ENCODE measurements at regions not wholly inside any gene's neighbourhood (a gene's known extent, or its start where the extent isn't known, plus 50 kb on each side); places are given as distances from the start of the nearest gene placed in this dataset.

- no peak overlapping the region for H3K4me3 Mint-ChIP-seq
- no peaks in the 10 kb centered on the region for H3K9me3 ChIP-seq (ENCODE audit: control insufficient read depth, insufficient read depth, low read length)
- no peaks in the 10 kb centered on the region for H3K9me3 Mint-ChIP-seq
- H3K4me3 ChIP-seq (ENCODE audit: low read length) = no peak overlapping the region
- TF ChIP-seq CTCF (IDR thresholded peaks at IDR 0.05) = no peak
- 88% methylated on average over 7 of the region's 7 CpGs for WGBS (ENCODE audit: insufficient coverage)
- ATAC-seq (no peak), DNase-seq (no peak)
- intact Hi-C loops (cut with micrococcal nuclease) = no loop called here
- H3K4me1 ChIP-seq (ENCODE audit: control insufficient read depth, insufficient read depth, low read length) = no peaks in the 10 kb centered on the region
- H3K27me3 ChIP-seq (ENCODE audit: control insufficient read depth, insufficient read depth, low read length) = no peaks in the 10 kb centered on the region
- no peak overlapping the region for H3K27ac ChIP-seq (ENCODE audit: low read length)
- no peaks in the 10 kb centered on the region for H3K36me3 ChIP-seq (ENCODE audit: control insufficient read depth, insufficient read depth, low read length)
- H3K27ac Mint-ChIP-seq = no peak overlapping the region
- H3K27me3 Mint-ChIP-seq (ENCODE audit: low read depth in 2 of 2) = peaks cover 8 to 23% of the 10 kb centered on the region in 2 donors
- H3K36me3 Mint-ChIP-seq = no peaks in the 10 kb centered on the region
- H3K4me1 Mint-ChIP-seq = no peaks in the 10 kb centered on the region
These were observed 130.4 kb upstream of the ECI2 start for GRCh38 chr6:4265740-4266139.

- Histone ChIP-seq H3K27ac (ENCODE audit: low read length) (no peak overlapping the region), H3K4me1 (ENCODE audit: control insufficient read depth, insufficient read depth, low read length) (no peaks in the 10 kb centered on the region), H3K27me3 (ENCODE audit: control insufficient read depth, insufficient read depth, low read length) (no peaks in the 10 kb centered on the region), H3K36me3 (ENCODE audit: control insufficient read depth, insufficient read depth, low read length) (no peaks in the 10 kb centered on the region), H3K9me3 (ENCODE audit: control insufficient read depth, insufficient read depth, low read length) (no peaks in the 10 kb centered on the region), H3K4me3 (ENCODE audit: low read length) (no peak overlapping the region)
- no peak overlapping the region for H3K4me3 Mint-ChIP-seq
- H3K36me3 Mint-ChIP-seq = no peaks in the 10 kb centered on the region
- H3K27ac Mint-ChIP-seq = no peak overlapping the region
- 92% methylated on average over 1 of the region's 1 CpG for WGBS (ENCODE audit: insufficient coverage)
- H3K9me3 Mint-ChIP-seq = no peaks in the 10 kb centered on the region
- TF ChIP-seq CTCF (IDR thresholded peaks at IDR 0.05) = no peak
- no peak for DNase-seq
- no peak for ATAC-seq
- H3K27me3 Mint-ChIP-seq (ENCODE audit: low read depth in 2 of 2) = peaks cover 10 to 23% of the 10 kb centered on the region in 2 donors
- intact Hi-C loops (cut with micrococcal nuclease) = no loop called here
- H3K4me1 Mint-ChIP-seq = no peaks in the 10 kb centered on the region
These were observed 129.2 kb upstream of the ECI2 start for GRCh38 chr6:4264601-4265000.

GRCh38 chr6:4264081-4264480 is 128.7 kb upstream of the ECI2 start:
- Histone ChIP-seq H3K27ac (ENCODE audit: low read length) (no peak overlapping the region), H3K4me3 (ENCODE audit: low read length) (no peak overlapping the region), H3K27me3 (ENCODE audit: control insufficient read depth, insufficient read depth, low read length) (no peaks in the 10 kb centered on the region), H3K4me1 (ENCODE audit: control insufficient read depth, insufficient read depth, low read length) (no peaks in the 10 kb centered on the region), H3K9me3 (ENCODE audit: control insufficient read depth, insufficient read depth, low read length) (no peaks in the 10 kb centered on the region), H3K36me3 (ENCODE audit: control insufficient read depth, insufficient read depth, low read length) (no peaks in the 10 kb centered on the region)
- intact Hi-C loops (cut with micrococcal nuclease) = no loop called here
- H3K4me1 Mint-ChIP-seq = no peaks in the 10 kb centered on the region
- TF ChIP-seq CTCF (IDR thresholded peaks at IDR 0.05) = no peak
- H3K9me3 Mint-ChIP-seq = no peaks in the 10 kb centered on the region
- H3K36me3 Mint-ChIP-seq = no peaks in the 10 kb centered on the region
- 97% methylated on average over 3 of the region's 3 CpGs for WGBS (ENCODE audit: insufficient coverage)
- peaks cover 10 to 23% of the 10 kb centered on the region in 2 donors for H3K27me3 Mint-ChIP-seq (ENCODE audit: low read depth in 2 of 2)
- H3K4me3 Mint-ChIP-seq = no peak overlapping the region
- ATAC-seq (no peak), DNase-seq (no peak)
- H3K27ac Mint-ChIP-seq = no peak overlapping the region

GRCh38 chr6:4262526-4262925 is 127.2 kb upstream of the ECI2 start:
- WGBS (ENCODE audit: insufficient coverage) = 77% methylated on average over 1 of the region's 1 CpG
- H3K36me3 ChIP-seq (ENCODE audit: control insufficient read depth, insufficient read depth, low read length) = no peaks in the 10 kb centered on the region
- DNase-seq (no peak), ATAC-seq (no peak)
- no peak overlapping the region for H3K27ac ChIP-seq (ENCODE audit: low read length)
- Mint-ChIP-seq H3K4me3 (no peak overlapping the region), H3K9me3 (no peaks in the 10 kb centered on the region), H3K27ac (no peak overlapping the region), H3K27me3 (ENCODE audit: low read depth in 2 of 2) (peaks cover 10 to 23% of the 10 kb centered on the region in 2 donors), H3K4me1 (no peaks in the 10 kb centered on the region), H3K36me3 (no peaks in the 10 kb centered on the region)
- no peaks in the 10 kb centered on the region for H3K4me1 ChIP-seq (ENCODE audit: control insufficient read depth, insufficient read depth, low read length)
- no peak for TF ChIP-seq CTCF (IDR thresholded peaks at IDR 0.05)
- H3K27me3 ChIP-seq (ENCODE audit: control insufficient read depth, insufficient read depth, low read length) = no peaks in the 10 kb centered on the region
- intact Hi-C loops (cut with micrococcal nuclease) = no loop called here
- H3K4me3 ChIP-seq (ENCODE audit: low read length) = no peak overlapping the region
- H3K9me3 ChIP-seq (ENCODE audit: control insufficient read depth, insufficient read depth, low read length) = no peaks in the 10 kb centered on the region
